GM19452 (cell line): ENCODE measurements at regions not wholly inside any gene's neighbourhood (a gene's known extent, or its start where the extent isn't known, plus 50 kb on each side); places are given as distances from the start of the nearest gene placed in this dataset.
"Not testable (repeated sequence)": the region's sequence is repeated elsewhere in the genome, so short reads cannot be mapped to it uniquely, and the experiment has no call there.

ENCODE experiments used
- ATAC-seq: cut with Tn5 transposase; IDR thresholded peaks from one replicate; pipeline ENCODE4 v1.9.1; 2021; ENCODE audit not compliant: unreplicated experiment

DNA sequence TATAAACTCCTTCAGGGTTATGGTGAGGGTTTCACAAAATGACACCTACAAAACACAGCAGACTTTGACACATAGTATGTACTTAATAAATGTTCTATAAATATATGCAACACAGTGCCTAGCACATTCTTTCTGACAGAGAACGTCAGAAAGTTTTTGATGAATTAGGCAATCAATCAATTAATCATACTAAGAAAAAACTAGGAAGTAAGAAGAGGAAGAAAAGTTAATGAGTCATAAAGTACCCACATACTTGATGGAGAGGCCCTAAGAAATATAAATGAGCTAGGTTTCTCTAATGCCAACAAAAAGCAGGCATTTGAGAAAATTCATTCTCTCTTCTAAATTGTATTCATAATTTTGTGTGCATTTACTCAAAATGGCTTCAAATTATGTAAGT is 192.7 kb upstream of the VWC2 start:
- no peak for ATAC-seq

- ATAC-seq, result no peak
Measured at GRCh38 chr7:49583440-49583839, 190.0 kb upstream of the VWC2 start.

GRCh38 chr7:49596701-49597491 is 176.5 kb upstream of the VWC2 start:
- no peak for ATAC-seq

GRCh38 chr7:49597805-49598204 is 175.6 kb upstream of the VWC2 start:
- no peak for ATAC-seq

- ATAC-seq, result no peak
Measured at GRCh38 chr7:49611951-49612350, 161.5 kb upstream of the VWC2 start.

GRCh38 chr7:49613759-49614158 is 159.7 kb upstream of the VWC2 start:
- ATAC-seq, result no peak

DNA sequence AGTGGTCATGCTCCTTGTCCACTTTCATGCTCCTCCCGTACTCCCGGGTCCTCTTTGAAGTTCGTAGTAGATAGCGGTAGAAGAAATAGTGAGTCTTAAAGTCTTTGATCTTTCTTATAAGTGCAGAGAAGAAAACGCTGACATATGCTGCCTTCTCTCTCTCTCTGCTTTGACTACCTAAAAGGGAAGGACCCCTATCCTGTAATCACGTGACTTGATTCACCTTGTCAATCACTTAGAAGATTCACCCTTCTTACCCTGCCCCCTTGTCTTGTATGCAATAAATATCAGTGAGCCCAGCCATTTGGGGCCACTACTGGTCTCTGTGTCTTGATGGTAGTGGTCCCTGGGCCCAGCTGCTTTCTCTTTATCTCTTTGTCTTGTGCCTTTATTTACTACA is 158.5 kb upstream of the VWC2 start:
- ATAC-seq, result not testable (repeated sequence)

DNA sequence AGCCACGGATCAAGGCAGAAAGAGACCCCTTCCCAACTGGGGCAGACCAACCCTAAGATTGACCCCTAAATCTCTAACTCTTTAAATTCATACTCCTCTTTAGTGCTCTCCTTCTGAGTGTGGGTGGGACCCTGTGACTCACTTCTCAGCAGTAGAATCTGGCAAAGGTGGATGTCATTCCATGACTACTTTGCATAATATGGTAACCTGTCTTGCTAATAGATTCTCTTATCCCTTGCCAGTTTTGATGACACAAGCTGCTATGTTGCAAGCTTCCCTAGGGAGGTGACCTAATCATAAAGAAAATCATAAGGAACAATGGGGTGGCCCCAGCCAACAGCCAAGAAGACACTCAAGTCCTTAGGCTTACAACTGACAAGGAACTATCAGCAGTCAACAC is 155.4 kb upstream of the VWC2 start:
- no peak for ATAC-seq

DNA sequence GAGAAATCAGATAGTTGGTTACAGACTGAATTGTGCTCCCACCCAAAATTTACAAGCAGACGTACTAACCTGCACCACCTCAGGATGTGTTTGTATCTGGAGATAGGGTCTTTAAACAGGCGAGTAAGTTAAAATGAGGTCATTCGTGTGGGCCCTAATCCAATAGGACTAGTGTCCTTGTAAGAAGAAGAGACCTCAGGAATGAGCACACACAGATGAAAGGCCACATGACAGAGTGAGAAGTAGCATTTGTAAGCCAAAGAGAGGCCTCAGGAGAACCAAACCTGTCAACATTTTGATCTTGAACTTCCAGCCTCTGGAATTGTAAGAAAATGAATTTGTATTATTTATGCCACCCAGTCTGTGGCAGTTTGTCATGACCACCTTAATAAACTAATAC is 149.5 kb upstream of the VWC2 start:
- ATAC-seq, result no peak

DNA sequence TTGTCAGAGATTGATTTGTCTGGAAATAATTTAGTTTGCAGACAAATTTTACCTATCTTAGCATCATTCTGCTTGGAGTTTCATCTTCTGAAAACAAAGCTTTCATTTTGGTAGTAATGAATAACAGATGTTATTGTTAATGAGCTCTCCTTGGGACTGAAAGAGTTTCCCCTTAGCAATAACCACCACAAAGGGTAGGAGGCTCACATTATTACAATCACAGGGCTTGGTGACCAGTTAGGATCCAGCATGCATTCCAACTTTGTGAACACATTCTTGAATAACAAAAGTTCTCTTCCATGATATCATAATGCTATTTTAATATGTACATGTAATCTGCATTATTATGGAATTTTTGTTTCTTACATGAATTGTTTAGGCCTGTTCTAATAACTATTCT is 148.8 kb upstream of the VWC2 start:
- ATAC-seq, result no peak

- no peak for ATAC-seq
Measured at GRCh38 chr7:49630513-49630912, 142.9 kb upstream of the VWC2 start.

- no peak for ATAC-seq
Measured at GRCh38 chr7:49631071-49631815, 142.2 kb upstream of the VWC2 start.

DNA sequence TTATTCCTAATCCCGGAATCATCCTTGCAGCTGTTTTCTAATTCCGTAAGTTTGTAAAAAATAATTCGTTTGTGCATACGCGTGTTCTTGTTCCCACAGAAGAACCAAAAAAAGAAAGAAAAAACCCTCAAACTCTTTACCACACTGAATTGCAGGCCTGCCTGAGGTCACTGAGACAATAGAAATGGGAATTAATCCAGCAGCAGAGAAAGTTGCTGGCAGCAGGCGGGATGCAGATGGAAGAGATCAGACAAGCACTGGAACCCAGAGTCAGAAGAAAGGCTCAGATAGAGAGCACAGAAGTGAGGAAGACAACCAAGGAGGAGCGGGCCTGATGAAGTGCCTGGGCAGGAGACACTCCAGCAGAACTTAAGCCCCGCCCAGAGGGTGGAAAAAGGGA is 141.5 kb upstream of the VWC2 start:
- ATAC-seq, result no peak

GRCh38 chr7:49635800-49636199 is 137.6 kb upstream of the VWC2 start:
- ATAC-seq, result no peak

GRCh38 chr7:49636400-49636799 is 137.0 kb upstream of the VWC2 start:
- no peak for ATAC-seq

GRCh38 chr7:49638166-49638565 is 135.3 kb upstream of the VWC2 start:
- no peak for ATAC-seq

DNA sequence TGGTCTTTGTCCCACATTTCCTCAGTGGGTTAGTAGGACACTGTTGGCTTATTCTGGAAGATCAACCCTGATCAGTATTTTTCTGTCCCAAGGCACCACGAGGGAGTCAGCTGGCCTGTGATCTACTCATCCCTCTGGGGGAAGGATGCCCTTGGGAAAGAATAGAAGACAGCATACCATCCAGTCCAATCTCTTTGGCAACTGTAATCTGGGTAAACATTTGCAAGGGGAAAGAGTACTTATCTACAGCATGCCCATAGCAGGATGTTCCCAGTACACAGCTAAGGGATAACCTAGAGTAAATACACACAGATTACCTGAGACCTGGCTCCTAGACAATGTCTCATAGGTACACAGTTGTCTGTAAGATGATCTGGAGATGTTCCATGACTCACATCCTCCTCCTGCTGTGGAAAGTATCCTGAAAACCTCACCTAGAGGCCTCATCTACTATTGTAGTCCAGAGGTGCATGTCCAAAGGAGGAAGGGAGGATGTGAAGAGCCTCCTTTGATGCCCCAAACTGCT is 134.3 kb upstream of the VWC2 start:
- no peak for ATAC-seq

- no peak for ATAC-seq
Measured at GRCh38 chr7:49639808-49640207, 133.6 kb upstream of the VWC2 start.

GRCh38 chr7:49643321-49643720 is 130.1 kb upstream of the VWC2 start:
- ATAC-seq, result no peak

- no peak for ATAC-seq
Measured at GRCh38 chr7:49643736-49644135, 129.7 kb upstream of the VWC2 start.

GRCh38 chr7:49644396-49645166 is 128.9 kb upstream of the VWC2 start:
- ATAC-seq, result no peak

- ATAC-seq, result no peak
Measured at GRCh38 chr7:49645296-49645695, 128.1 kb upstream of the VWC2 start.
